ENCODE measurements at regions not wholly inside any gene's neighbourhood (a gene's known extent, or its start where the extent isn't known, plus 50 kb on each side); places are given as distances from the start of the nearest gene placed in this dataset.

GRCh38 chr2:3054066-3054465 is 323.6 kb downstream of the EIPR1 start:
- H3K4me1 Mint-ChIP-seq: no peaks in the 10 kb centered on the region
- H3K4me3 Mint-ChIP-seq: no peak overlapping the region
- no peak for DNase-seq (ENCODE audit: low spot score in 2 of 2, unreplicated experiment in 2 of 2)
- peaks cover 12% of the 10 kb centered on the region for H3K9me3 Mint-ChIP-seq
- no peak for TF ChIP-seq CTCF (IDR thresholded peaks at IDR 0.05; ENCODE audit: unreplicated experiment)
- no peak overlapping the region for H3K27ac Mint-ChIP-seq
- peaks cover 9% of the 10 kb centered on the region for H3K27me3 Mint-ChIP-seq (ENCODE audit: low read depth)
- no peaks in the 10 kb centered on the region for H3K36me3 Mint-ChIP-seq

GRCh38 chr2:3051266-3051665 is 326.4 kb downstream of the EIPR1 start:
- no peaks in the 10 kb centered on the region for H3K36me3 Mint-ChIP-seq
- no peaks in the 10 kb centered on the region for H3K4me1 Mint-ChIP-seq

GRCh38 chr2:3046170-3046865 is 331.3 kb downstream of the EIPR1 start:
- H3K27me3 Mint-ChIP-seq (ENCODE audit: low read depth): no peaks in the 10 kb centered on the region
- peaks cover 5% of the 10 kb centered on the region for H3K9me3 Mint-ChIP-seq
- no peak for TF ChIP-seq CTCF (IDR thresholded peaks at IDR 0.05; ENCODE audit: unreplicated experiment)
- no peaks in the 10 kb centered on the region for H3K36me3 Mint-ChIP-seq
- no peak for DNase-seq (ENCODE audit: low spot score in 2 of 2, unreplicated experiment in 2 of 2)
- peaks cover 12% of the 10 kb centered on the region for H3K4me1 Mint-ChIP-seq
- no peak overlapping the region for H3K27ac Mint-ChIP-seq
- no peak overlapping the region for H3K4me3 Mint-ChIP-seq

More at GRCh38 chr2:3051266-3051665, 326.4 kb downstream of the EIPR1 start:
- peaks cover 9% of the 10 kb centered on the region for H3K27me3 Mint-ChIP-seq (ENCODE audit: low read depth)
- DNase-seq (ENCODE audit: low spot score in 2 of 2, unreplicated experiment in 2 of 2): no peak
- H3K27ac Mint-ChIP-seq: no peak overlapping the region
- no peak for TF ChIP-seq CTCF (IDR thresholded peaks at IDR 0.05; ENCODE audit: unreplicated experiment)
- H3K4me3 Mint-ChIP-seq: no peak overlapping the region
- H3K9me3 Mint-ChIP-seq: peaks cover 4% of the 10 kb centered on the region

DNA sequence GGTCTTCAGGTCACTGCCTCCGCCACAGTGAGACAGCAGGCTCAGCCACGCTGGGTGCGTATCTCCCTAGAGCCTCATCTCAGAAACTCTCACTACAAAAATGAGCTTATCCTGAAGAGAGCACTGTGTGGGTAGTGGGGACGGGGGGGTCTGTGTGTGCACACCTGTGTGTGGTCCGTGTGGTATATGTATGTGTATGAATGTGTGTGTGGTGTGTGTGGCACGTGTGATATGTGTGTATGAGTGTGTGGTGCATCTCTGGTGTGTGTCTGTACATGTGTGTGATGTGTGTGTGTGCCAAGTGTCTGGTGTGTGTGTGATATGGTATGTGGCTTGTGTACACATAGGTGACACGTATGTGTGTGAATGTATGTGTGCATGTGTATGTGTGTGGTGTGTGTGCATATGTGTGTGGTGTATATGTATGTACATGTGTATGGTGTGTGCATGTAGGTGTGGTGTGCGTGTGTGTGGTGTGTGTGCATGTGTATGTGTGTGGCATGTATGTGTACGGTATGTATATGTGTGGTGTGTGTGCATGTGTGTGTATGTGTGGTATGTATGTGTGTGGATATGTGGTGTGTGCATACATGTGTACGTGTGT is 332.2 kb downstream of the EIPR1 start:
- no peak for TF ChIP-seq CTCF (IDR thresholded peaks at IDR 0.05; ENCODE audit: unreplicated experiment)
- H3K27ac Mint-ChIP-seq: no peak overlapping the region
- no peaks in the 10 kb centered on the region for H3K27me3 Mint-ChIP-seq (ENCODE audit: low read depth)
- no peaks in the 10 kb centered on the region for H3K36me3 Mint-ChIP-seq
- H3K9me3 Mint-ChIP-seq: peaks cover 5% of the 10 kb centered on the region
- peaks cover 18% of the 10 kb centered on the region for H3K4me1 Mint-ChIP-seq
- no peak for DNase-seq (ENCODE audit: low spot score in 2 of 2, unreplicated experiment in 2 of 2)
- H3K4me3 Mint-ChIP-seq: no peak overlapping the region

GRCh38 chr2:3044587-3045317 is 332.9 kb downstream of the EIPR1 start:
- H3K27ac Mint-ChIP-seq: no peak overlapping the region
- H3K27me3 Mint-ChIP-seq (ENCODE audit: low read depth): no peaks in the 10 kb centered on the region
- DNase-seq (ENCODE audit: low spot score in 2 of 2, unreplicated experiment in 2 of 2): no peak
- no peak overlapping the region for H3K4me3 Mint-ChIP-seq
- no peaks in the 10 kb centered on the region for H3K36me3 Mint-ChIP-seq
- no peak for TF ChIP-seq CTCF (IDR thresholded peaks at IDR 0.05; ENCODE audit: unreplicated experiment)
- peaks cover 18% of the 10 kb centered on the region for H3K4me1 Mint-ChIP-seq
- peaks cover 5% of the 10 kb centered on the region for H3K9me3 Mint-ChIP-seq

Measured in mesothelial cell of epicardium (in vitro differentiated cells).